HG03378 (cell line): ENCODE measurements at regions not wholly inside any gene's neighbourhood (a gene's known extent, or its start where the extent isn't known, plus 50 kb on each side); places are given as distances from the start of the nearest gene placed in this dataset.
"Not testable (repeated sequence)": the region's sequence is repeated elsewhere in the genome, so short reads cannot be mapped to it uniquely, and the experiment has no call there.

Source experiments
- ATAC-seq: cut with Tn5 transposase; IDR thresholded peaks from one replicate; pipeline ENCODE4 v1.9.1; 2021; ENCODE audit warnings: mild to moderate bottlenecking, moderate library complexity; ENCODE audit not compliant: unreplicated experiment

DNA sequence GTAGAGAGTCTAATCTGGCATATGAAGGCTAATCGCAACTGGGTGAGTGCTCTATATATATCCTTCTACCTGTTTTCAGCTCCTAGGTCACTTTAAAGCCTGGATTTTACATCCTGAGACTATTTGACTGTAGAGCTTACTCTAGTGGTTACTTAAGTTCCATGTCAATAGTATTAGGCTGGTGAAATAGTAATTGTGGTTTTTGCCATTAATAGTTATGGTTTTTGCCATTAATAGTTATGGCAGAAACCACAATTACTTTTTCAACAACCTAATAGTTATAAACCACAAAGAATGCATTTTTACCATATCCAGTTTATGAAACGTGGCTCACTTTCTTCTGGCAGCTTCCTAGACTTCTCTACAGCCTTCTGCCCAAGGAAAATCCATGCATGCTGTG is 263.1 kb upstream of the KIAA1217 start:
- no peak for ATAC-seq

DNA sequence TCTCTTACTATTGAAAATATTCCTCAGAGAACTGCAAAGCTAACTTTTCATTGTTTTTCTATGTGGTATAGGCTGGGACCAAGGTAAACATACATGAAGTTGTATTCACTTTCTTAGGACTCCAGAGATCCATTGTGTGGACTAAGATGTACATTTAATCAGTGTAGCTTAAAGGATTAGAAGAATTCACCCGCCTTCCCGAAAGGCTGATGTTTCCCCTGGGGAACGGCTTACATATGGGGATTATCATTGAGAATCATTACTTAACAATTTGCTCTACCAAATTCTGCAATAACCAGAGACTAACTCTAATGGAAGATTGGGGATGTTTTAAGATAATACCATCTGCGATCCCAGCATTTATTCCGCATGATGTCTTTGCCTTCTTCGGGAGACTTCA is 257.1 kb upstream of the KIAA1217 start:
- ATAC-seq: no peak

DNA sequence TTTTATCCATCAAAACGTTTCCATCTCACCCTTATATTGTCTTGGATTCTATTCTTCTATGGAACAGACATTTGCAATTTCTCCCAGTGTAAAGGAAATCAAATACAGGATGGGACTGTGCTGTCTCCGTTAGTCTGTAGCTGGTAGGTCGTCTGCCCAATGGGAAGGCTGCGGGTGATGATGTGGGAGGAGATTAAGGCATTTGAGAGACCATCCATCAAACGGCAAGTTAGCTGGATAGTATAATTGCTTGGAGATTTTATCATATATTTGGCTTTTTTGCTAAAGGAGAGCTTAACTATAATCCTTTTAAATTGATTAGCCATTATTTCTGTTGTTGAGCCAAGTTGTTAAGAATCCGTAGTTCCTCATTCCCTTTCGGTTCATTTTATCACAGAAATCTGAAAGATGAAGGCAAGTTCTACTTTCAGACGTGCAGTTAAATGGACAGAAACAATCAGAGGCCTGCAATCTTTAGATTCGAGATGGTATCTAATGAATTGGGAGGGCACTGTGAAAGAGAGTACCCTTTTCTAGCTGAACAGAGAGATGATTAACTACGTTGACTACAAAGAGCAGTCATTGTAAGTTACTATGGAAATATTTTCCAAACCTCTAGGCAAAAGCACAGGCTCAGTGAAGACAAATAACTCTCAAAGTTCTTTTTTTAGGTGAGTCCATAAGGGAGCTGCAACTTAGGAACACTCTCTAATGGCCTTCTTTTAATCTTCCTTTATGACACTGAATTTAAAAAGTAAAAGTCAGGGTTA is 253.3 kb upstream of the KIAA1217 start:
- ATAC-seq: no peak

DNA sequence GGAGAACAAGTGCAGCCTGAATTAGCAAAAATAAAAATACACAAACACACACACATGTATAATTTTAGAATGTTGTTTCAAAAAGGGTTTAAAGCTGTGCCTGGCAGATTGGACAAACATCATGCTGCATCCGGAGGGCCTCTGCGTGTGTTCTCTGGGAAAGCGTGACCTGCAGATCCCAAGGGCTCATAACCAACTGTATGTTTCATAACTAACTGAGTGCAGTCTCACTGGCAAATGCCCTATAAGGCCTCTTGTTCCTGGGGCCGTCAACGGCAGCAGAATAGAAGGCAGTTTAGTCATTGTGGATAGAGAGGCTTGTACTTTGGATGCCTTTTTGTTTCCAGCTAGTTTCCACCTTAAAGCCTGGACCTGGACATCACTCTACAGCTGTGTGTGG is 243.8 kb upstream of the KIAA1217 start:
- no peak for ATAC-seq

DNA sequence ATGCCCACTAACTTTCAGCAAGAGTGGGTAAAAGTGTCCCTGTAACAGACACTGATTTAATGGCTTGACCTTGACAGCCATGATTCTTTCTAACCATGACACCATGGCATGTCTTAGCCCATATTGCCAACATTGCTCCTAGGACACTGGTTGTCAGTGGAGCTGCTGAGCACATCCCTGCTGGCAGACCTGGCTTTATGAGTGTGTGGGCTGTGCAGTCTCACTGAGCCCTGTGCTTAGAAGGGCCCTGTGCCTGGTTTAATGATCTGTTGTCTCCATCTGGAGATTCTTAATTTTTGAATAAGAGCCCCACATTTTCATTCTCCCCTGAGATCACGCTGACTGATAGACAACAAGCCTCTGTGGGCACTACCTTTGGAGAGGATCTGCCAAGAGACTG is 243.1 kb upstream of the KIAA1217 start:
- no peak for ATAC-seq

DNA sequence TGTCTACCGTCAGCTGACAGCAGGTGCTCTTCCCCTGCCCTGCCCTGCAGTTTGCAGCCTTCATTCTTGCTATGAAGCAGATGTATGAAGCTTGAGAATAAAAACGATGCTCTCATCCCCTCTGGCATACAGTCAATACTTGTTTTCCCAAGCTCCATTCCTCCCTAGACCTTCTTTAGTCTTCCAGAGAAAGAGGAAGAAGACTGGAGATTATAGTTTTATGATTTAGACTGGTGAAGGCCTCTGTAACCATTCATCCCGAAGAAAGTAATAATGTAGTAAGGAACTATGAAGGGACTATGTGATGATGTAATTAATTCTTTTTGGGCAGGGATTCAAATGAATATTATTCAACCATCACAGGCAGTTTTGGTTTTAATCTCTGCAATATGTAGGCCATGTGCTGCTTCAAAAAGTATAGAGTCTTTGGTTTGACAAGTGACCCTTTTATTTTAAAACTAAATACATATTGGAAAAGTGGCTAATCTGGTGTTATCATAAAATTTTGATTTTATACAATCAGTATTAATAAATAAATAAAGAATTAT is 242.4 kb upstream of the KIAA1217 start:
- ATAC-seq: no peak

DNA sequence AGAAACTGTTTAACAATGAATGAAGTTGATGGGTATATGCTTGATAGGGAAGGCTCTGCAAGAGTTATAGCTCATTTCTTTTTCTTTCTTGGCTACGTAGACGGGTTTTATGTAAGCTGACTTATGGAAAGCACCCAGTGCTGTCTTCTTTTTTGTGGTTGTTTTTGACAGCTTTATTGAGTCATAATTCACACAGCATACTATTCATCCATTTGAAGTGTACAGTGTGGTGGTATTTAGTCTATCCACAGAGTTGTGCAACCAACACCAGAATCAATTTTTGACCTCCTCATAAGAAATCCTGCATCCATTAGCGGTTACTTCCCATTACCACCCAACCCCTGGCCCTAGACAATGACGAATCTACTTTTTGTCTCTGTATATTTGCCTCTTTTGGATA is 240.6 kb upstream of the KIAA1217 start:
- no peak for ATAC-seq

DNA sequence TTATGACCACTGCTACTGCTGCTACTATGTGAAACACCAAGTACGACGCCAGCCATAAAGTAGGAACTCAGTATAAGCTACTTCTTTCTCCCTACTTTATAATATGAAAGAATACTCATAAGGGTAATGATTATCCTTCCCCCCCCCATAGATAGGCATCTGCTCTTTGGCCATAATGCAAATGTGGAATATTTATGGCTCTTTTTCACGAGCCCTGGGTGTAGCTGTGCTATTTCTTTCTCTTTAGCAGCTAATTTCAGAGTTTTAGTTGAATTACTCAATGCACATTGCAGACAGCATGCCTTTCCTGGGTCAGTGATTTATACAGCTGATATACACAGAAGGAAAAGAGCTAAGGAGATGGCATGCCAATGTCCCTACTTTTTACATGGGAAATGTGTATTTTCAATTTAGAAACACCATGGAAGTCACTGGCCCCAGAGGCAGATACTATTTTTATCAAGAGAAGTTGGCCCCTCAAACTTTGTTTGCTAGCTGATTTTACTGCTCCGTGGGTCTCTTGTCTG is 234.1 kb upstream of the KIAA1217 start:
- no peak for ATAC-seq

DNA sequence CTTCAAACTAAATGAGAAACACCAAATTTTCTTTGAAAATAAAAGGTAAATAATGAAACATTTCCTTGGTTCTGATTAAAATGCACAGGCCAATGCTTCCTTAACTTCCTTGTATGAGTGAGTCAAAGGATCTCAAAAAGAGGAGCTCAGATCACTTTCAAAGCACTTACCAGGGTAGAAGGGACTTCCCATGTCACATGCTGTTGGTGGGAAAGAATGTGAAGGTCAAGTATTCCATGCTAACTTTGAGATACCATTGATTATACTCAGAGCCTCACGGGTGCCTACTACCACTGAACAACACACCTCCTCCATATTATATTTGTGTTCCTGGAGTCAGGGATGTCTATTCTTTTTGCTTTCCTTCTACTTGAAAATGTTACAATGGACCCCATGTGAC is 233.5 kb upstream of the KIAA1217 start:
- ATAC-seq: no peak

DNA sequence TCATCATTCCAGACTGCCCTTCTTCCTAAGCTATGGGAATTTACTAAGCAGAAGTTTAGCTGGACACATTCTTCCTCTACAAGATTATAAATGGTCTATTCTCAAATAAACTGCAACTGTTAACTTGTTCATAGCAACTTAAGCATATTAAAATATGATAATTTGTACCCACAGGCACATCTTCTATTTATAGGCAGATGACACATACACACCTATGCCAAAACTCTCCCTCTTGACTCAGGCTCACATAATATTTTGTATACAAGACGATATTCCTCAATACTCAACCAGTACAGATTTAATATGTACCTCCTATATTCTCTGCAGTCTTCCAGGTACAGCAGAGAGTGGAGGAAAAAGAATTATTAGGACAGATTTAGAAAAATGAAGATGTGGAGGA is 232.7 kb upstream of the KIAA1217 start:
- ATAC-seq: no peak

DNA sequence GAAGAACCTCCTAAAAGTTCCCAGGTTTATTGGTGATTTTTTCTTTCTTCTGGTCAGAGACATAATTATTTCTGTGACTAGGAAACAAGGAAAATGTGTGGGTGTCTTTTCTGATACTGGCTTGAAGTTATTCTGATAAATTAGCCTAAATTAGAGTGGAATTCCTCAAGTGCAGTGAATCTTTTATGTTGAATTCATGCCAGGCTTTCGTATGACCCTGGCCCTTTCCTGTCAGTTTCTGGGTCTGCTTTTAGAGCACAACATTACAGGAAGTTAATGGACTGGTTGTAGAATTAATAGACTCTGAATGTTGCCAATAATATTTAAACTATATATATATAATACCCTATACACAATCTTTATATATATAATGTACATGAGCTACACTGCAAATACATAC is 230.6 kb upstream of the KIAA1217 start:
- no peak for ATAC-seq

DNA sequence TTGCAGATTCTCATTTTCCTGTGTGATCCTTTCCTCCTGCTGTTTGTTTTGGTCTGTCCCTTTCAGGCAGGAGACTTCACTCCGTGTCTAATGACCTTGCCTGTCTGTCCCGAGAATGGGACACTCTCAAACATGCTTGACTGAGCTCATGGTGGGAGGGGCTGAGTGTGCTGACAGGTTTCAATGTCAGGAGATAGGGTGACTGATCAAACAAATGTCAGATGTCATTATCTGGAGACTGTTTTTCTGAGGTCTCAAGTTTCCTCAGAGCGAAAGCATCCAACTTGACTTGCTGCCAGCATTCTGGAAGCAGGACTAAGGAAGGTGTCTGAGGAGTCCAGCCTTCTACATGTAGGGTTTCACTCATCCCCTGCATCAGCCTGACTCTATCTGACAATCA is 228.8 kb upstream of the KIAA1217 start:
- no peak for ATAC-seq

DNA sequence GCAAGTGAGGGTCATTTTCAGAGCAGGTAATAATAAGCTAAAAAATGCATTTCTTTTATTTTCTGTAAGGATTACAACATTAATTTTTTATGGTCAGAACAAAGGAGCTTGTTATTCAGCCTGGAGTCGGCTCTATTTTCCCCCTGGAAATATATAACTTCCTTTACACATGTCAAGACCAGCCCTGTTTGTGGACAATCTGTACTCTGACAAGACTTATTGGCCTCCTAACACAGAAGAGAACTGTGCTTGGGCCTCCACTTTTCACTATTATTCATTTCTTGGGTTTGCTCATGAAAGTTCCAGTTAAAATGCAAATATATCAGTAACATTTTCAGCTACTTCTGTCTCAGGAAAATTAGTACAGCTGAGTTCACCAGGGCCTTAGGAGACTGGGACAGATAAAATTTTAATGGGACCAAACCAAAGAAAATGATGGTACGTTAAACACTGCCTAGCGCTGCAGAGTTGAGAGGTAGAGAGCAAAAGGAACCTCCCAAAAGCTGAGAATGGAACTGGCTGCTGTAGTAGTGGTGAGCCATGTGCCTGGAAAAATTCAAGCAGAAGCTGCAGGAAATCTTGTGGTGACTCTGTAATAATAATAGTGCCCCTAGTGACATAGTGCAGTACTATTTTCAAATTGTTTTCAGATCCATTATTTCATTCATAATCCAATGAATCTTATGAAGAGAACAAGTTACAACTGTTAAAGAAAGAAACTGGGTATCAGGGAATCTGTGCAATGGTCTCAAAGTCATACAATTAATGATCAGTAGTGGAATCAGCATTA is 227.2 kb upstream of the KIAA1217 start:
- no peak for ATAC-seq

DNA sequence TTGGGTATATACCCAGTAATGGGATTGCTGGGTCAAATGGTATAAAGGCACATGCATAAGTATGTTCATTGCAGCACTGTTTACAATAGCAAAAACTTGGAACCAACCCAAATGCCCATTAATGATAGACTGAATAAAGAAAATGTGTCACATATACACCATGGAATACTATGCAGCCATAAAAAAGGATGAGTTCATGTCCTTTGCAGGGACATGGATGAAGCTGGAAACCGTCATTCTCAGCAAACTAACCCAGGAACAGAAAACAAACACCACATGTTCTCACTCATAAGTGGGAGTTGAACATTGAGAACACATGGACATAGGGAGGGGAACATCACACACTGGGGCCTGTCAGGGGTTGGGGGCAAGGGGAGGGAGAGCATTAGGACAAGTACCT is 224.5 kb upstream of the KIAA1217 start:
- not testable (repeated sequence) for ATAC-seq

DNA sequence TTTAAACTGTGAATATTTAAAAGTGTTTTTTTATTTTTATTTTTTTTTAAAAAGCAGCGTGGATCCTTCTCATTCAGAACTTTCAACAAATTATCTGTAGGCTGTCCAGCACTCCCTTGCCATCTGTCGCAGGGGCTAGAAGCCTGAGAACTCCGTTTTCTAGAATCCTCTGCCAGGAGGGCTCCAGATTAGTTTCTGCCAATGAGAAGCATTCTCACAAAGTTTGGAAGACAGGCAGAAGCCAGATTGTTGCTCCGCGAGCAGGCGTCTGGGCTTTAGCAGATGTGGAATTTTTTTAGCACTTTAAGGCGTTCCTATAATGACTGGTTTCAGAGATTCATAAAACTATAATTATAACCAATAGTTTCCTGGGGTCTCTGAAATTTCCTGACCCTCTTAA is 220.9 kb upstream of the KIAA1217 start:
- no peak for ATAC-seq

DNA sequence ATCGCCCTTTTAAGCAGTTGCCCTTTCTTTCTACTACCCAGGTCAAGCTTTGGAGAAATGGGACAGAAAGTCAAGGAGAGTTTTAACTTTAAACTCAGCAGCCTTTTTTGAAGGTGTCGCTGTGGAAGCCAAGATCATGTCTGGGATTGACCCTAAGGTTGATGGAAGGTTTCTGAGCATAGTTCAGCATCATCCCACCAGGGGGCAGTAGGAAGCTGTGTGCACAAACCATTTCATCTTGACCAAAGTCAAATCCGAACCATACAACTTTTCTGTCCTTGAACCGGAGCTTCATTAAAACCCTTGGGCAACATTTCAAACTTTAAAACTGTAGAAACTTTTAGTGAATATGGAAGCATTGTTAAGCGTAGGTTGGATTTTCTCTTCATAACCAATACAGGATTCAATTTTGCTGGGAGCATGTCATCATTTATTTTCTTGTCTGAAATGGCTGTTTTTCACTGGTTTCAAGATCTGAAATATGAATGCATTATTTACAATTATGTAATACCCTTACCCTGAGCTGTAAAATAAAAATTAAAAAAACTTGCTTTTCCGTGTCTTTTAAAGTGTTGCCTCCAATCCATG is 214.4 kb upstream of the KIAA1217 start:
- ATAC-seq: peak; percentile 64

DNA sequence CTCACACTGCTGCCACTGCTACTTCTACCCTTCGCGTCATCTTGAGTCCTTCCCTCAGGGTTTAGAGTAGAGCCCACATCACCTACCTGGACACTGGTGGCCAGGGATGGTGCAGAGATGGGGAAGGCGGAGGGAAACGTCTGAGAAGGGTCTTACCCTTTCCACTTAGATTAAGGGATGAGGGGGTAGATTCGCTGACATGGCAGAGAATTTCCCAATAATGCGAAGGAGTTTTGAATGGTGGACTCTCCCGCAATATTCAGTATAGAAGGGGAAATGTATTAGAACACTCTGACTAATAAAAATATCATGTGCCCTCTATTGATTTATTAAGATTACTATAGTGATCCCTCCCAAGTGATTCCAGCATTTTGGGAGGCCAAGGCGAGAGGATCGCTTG is 209.5 kb upstream of the KIAA1217 start:
- no peak for ATAC-seq

DNA sequence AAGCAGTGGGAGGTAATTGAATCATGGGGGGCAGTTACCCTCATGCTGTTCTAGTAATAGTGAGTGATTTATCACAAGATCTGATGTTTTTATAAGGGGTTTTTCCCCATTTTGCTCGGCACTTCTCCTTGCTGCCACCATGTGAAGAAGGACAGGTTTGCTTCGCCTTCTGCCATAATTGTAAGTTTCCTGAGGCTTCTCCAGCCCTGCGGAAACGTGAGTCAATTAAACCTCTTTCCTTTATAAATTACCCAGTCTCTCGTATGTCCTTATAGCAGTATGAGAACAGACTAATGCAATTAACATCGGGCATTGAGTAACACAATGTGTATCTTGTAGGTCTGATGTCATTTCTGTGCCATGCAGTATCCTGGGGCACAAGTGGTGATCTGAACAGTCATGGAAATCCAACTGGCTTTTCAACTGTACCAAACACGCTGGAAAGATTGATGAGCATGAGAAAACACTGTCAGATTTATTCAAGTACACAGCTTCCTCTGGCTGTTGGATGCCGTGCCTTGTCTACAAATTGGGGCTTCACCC is 208.6 kb upstream of the KIAA1217 start:
- no peak for ATAC-seq

DNA sequence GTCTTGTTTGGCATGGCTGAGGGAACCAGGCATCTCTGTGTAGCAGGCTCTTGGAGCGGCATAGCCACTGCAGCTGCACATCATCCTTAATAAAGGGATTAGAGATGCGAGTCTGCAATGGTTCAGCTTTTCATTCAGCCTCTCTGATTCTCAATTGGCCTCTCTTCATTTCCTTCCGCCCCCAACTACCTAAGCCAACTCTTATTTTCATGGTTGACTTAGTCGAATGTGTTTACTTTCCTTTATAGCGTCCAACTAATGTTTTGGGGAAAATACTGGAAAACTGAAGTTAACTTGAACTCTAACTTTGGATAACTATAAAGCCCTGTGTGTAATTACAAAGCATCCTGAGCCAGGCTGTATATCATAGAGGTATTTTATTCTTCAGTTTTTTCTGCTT is 202.2 kb upstream of the KIAA1217 start:
- no peak for ATAC-seq

DNA sequence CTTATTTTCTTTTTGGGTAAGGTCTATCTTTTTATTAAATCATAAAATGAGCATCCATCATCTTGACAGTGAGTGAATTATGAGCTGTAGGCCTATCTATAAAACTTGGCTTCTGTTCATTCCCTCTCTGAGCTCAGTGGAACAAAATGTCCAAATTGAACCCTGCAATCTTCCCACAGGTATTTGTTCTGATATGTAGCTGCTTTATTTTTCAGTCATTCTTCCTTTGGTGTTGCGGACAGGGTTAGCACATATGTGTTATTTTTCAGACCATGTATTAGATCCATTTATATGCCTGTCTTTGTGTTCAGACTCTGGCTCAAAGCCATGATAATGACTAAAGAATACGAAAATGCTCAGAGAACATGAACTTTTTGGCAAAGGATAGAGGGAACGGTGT is 201.6 kb upstream of the KIAA1217 start:
- no peak for ATAC-seq
